H1 (cell line): ENCODE measurements at regions not wholly inside any gene's neighbourhood (a gene's known extent, or its start where the extent isn't known, plus 50 kb on each side); places are given as distances from the start of the nearest gene placed in this dataset.

Experiments
- CTCF ChIA-PET: fragments of 300-600 bp; sonication (Branson Sonifier 250); formaldehyde crosslinking; loops from one replicate; lab custom pipeline; 2021; ENCODE audit not compliant: partially characterized antibody; lab: Charles Lee
- POLR2A ChIA-PET: fragments of 300-600 bp; sonication (Branson Sonifier 250); formaldehyde crosslinking; loops from one replicate; lab custom pipeline; 2021; ENCODE audit warnings: inconsistent platforms; ENCODE audit not compliant: partially characterized antibody; lab: Charles Lee
- DNase-seq, 2 experiments: peaks; one replicate each; pipeline versions ENCODE4 v3.0.0 to v3.0.0-alpha.2; 2010 to 2022; ENCODE audit warnings: low spot score in 2 of 2, low read depth in 1 of 2, mixed read lengths in 1 of 2
- FAIRE-seq: peaks from 2 replicates; lab custom pipeline; 2011; peaks lifted over from hg19 to GRCh38; lab: Jason Lieb, UNC
- H2AFZ ChIP-seq: 2 replicates; pipeline ENCODE4 v1.8.1; 2012; ENCODE audit warnings: low read length, inconsistent platforms
- H2AK5ac ChIP-seq: 2 replicates; pipeline ENCODE4 v1.6.1; 2013; ENCODE audit warnings: low read depth, low read length
- H2BK120ac ChIP-seq: replicated peaks from 2 replicates; pipeline ENCODE3; 2013; ENCODE audit warnings: low read depth, low read length, inconsistent platforms
- H2BK12ac ChIP-seq: 2 replicates; pipeline ENCODE4 v1.6.1; 2013; ENCODE audit warnings: low read depth, low read length
- H2BK15ac ChIP-seq: 2 replicates; pipeline ENCODE4 v1.6.1; 2013; ENCODE audit warnings: low read length
- H2BK20ac ChIP-seq: 2 replicates; pipeline ENCODE4 v1.6.1; 2013; ENCODE audit warnings: low read length
- H2BK5ac ChIP-seq: 2 replicates; pipeline ENCODE4 v1.6.1; 2013; ENCODE audit warnings: low read depth, low read length
- H3K14ac ChIP-seq: 2 replicates; pipeline ENCODE4 v1.6.1; 2013; ENCODE audit warnings: inconsistent platforms; ENCODE audit not compliant: insufficient read length
- H3K18ac ChIP-seq: 2 replicates; pipeline ENCODE4 v1.6.1; 2013; ENCODE audit warnings: low read length; ENCODE audit errors: extremely low read depth
- H3K23ac ChIP-seq: 2 replicates; pipeline ENCODE4 v1.6.1; 2013; ENCODE audit warnings: inconsistent platforms; ENCODE audit not compliant: insufficient read length
- H3K23me2 ChIP-seq: 2 replicates; pipeline ENCODE4 v1.6.1; 2013; ENCODE audit warnings: low read depth, low read length
- H3K27ac ChIP-seq: 2 replicates; pipeline ENCODE4 v1.6.1; 2011; ENCODE audit warnings: low read depth, low read length, inconsistent platforms
- H3K27me3 ChIP-seq, 4 experiments: replicated peaks in 1 of 4; 1 replicate in 1 of 4; 2 replicates in 3 of 4; pipeline versions ENCODE4 v1.6.1 to v1.8.1; 2011 to 2013; ENCODE audit warnings: low read length in 3 of 4, mild to moderate bottlenecking in 3 of 4, inconsistent platforms in 2 of 4, mixed read lengths in 2 of 4, moderate library complexity in 1 of 4; ENCODE audit not compliant: control insufficient read depth in 3 of 4, insufficient read depth in 3 of 4; ENCODE audit errors: extremely low read depth in 1 of 4
- H3K36me3 ChIP-seq, 4 experiments: 2 replicates each; pipeline versions ENCODE4 v1.6.1 to v1.8.1; 2011 to 2013; ENCODE audit warnings: mild to moderate bottlenecking in 4 of 4, low read length in 3 of 4, moderate library complexity in 2 of 4, control low read depth in 1 of 4, inconsistent platforms in 1 of 4; ENCODE audit not compliant: insufficient read depth in 4 of 4, control insufficient read depth in 2 of 4
- H3K4ac ChIP-seq: replicated peaks from 2 replicates; pipeline ENCODE3; 2013; ENCODE audit warnings: low read length, low read depth, mixed read lengths, inconsistent platforms; ENCODE audit not compliant: insufficient read length
- H3K4me1 ChIP-seq, 4 experiments: replicated peaks in 1 of 4; 1 replicate in 1 of 4; 2 replicates in 3 of 4; pipeline versions ENCODE4 v1.6.1 to v1.8.1; 2011 to 2013; ENCODE audit warnings: low read length in 3 of 4, inconsistent platforms in 2 of 4, mixed read lengths in 1 of 4; ENCODE audit not compliant: insufficient read depth in 4 of 4, control insufficient read depth in 3 of 4
- H3K4me2 ChIP-seq, 2 experiments: 2 replicates each; pipeline versions ENCODE4 v1.6.1 to v1.8.1; 2011 to 2013; ENCODE audit warnings: low read depth in 2 of 2, low read length in 2 of 2, control low read depth in 1 of 2, inconsistent platforms in 1 of 2, mild to moderate bottlenecking in 1 of 2; ENCODE audit not compliant: insufficient read depth in 1 of 2
- H3K4me3 ChIP-seq, 4 experiments: fragments of 200-600, 300-600 bp in 1 of 4; sonication (generic), shearing (Covaris generic), sonication (Bioruptor Twin) in 1 of 4; 2 replicates each; pipeline versions ENCODE4 v1.5.1 to v1.8.1; 2011 to 2016; ENCODE audit warnings: low read length in 4 of 4, low read depth in 3 of 4, control low read depth in 2 of 4, inconsistent platforms in 2 of 4, mild to moderate bottlenecking in 2 of 4, mixed read lengths in 1 of 4, moderate library complexity in 1 of 4; ENCODE audit not compliant: insufficient read depth in 2 of 4; ENCODE audit errors: extremely low read depth in 1 of 4
- H3K56ac ChIP-seq: replicated peaks from 2 replicates; pipeline ENCODE3; 2013; ENCODE audit warnings: low read depth, mild to moderate bottlenecking, mixed read lengths, low read length, inconsistent platforms; ENCODE audit not compliant: insufficient read length
- H3K79me1 ChIP-seq: 2 replicates; pipeline ENCODE4 v1.6.1; 2013; ENCODE audit warnings: low read depth, low read length, control low read depth
- H3K79me2 ChIP-seq, 2 experiments: 2 replicates each; pipeline versions ENCODE4 v1.6.1 to v1.8.1; 2012 to 2013; ENCODE audit warnings: low read length in 2 of 2, mild to moderate bottlenecking in 2 of 2, inconsistent platforms in 1 of 2; ENCODE audit not compliant: insufficient read depth in 2 of 2, control insufficient read depth in 1 of 2
- H3K9ac ChIP-seq, 4 experiments: replicated peaks in 1 of 4; 1 replicate in 1 of 4; 2 replicates in 3 of 4; pipeline versions ENCODE4 v1.6.1 to v1.8.1; 2011 to 2013; ENCODE audit warnings: low read depth in 3 of 4, low read length in 3 of 4, control low read depth in 2 of 4, mild to moderate bottlenecking in 2 of 4, moderate library complexity in 2 of 4, inconsistent platforms in 1 of 4; ENCODE audit errors: extremely low read depth in 1 of 4
- H3K9me3 ChIP-seq, 2 experiments: 2 replicates each; pipeline versions ENCODE4 v1.6.1 to v1.8.1; 2012 to 2013; ENCODE audit warnings: mild to moderate bottlenecking in 2 of 2, moderate library complexity in 2 of 2, control low read depth in 1 of 2, inconsistent platforms in 1 of 2, low read depth in 1 of 2, low read length in 1 of 2, mixed read lengths in 1 of 2; ENCODE audit not compliant: insufficient read depth in 2 of 2
- H4K20me1 ChIP-seq, 2 experiments: replicated peaks in 1 of 2; 2 replicates each; pipeline versions ENCODE3 to v1.8.1; 2011 to 2013; ENCODE audit warnings: inconsistent platforms in 2 of 2, low read length in 2 of 2, mild to moderate bottlenecking in 1 of 2; ENCODE audit not compliant: insufficient read depth in 2 of 2, control insufficient read depth in 1 of 2
- H4K5ac ChIP-seq: 2 replicates; pipeline ENCODE4 v1.6.1; 2013; ENCODE audit warnings: low read length, low read depth, mixed read lengths, inconsistent platforms; ENCODE audit not compliant: insufficient read length
- H4K8ac ChIP-seq: 2 replicates; pipeline ENCODE4 v1.8.0; 2013; ENCODE audit warnings: mild to moderate bottlenecking, moderate library complexity, low read length, inconsistent platforms; ENCODE audit not compliant: insufficient read depth; ENCODE audit errors: extremely low read depth
- H4K91ac ChIP-seq: replicated peaks from 2 replicates; pipeline ENCODE3; 2013; ENCODE audit warnings: low read length, mixed read lengths, inconsistent platforms; ENCODE audit not compliant: insufficient read length
- ASH2L ChIP-seq: fragments of 200-600, 300-600 bp; sonication (generic); IDR thresholded peaks from one replicate; pipeline ENCODE4 v1.7.1; 2017; ENCODE audit warnings: low read length
- BRCA1 ChIP-seq: IDR thresholded peaks from 2 replicates; pipeline ENCODE4 v1.6.1; 2012; ENCODE audit warnings: low read depth, low read length, improper control_type of control experiment
- CBX8 ChIP-seq: fragments of 300-800, 300-1000 bp; sonication (generic); IDR thresholded peaks from 2 replicates; pipeline ENCODE4 v1.7.1; 2016; ENCODE audit warnings: low read depth, low read length, borderline replicate concordance
- KDM1A ChIP-seq: fragments of 200-600, 300-600 bp; sonication (generic); IDR thresholded peaks from 2 replicates; pipeline ENCODE4 v1.7.1; 2016; ENCODE audit warnings: mild to moderate bottlenecking, low read length, borderline replicate concordance
- POLR2A ChIP-seq, 2 experiments: IDR thresholded peaks; 1 replicate in 1 of 2; 2 replicates in 1 of 2; pipeline ENCODE4 v1.6.1; 2011; ENCODE audit warnings: low read depth in 2 of 2, low read length in 2 of 2, mild to moderate bottlenecking in 2 of 2; ENCODE audit errors: control extremely low read depth in 1 of 2
- RBBP5 ChIP-seq: IDR thresholded peaks from 2 replicates; pipeline ENCODE4 v1.7.1; 2012; ENCODE audit warnings: low read depth, mild to moderate bottlenecking, inconsistent platforms, low read length, moderate library complexity, borderline replicate concordance
- RXRA ChIP-seq: IDR thresholded peaks from 2 replicates; pipeline ENCODE4 v1.6.1; 2011; ENCODE audit warnings: low read depth, mild to moderate bottlenecking, low read length, moderate library complexity; ENCODE audit not compliant: insufficient read depth
- SIN3A ChIP-seq, 2 experiments: IDR thresholded peaks in 1 of 2; conservative IDR thresholded peaks in 1 of 2; 2 replicates each; pipeline ENCODE4 v1.6.1; 2011 to 2012; ENCODE audit warnings: low read length in 2 of 2, improper control_type of control experiment in 1 of 2, low read depth in 1 of 2, mild to moderate bottlenecking in 1 of 2
- SP1 ChIP-seq: IDR thresholded peaks from 2 replicates; pipeline ENCODE4 v1.6.1; 2011; ENCODE audit warnings: low read depth, low read length
- SRF ChIP-seq: IDR thresholded peaks from 2 replicates; pipeline ENCODE4 v1.6.1; 2011; ENCODE audit warnings: mild to moderate bottlenecking, low read depth, low read length, moderate library complexity
- TAF7 ChIP-seq: optimal IDR thresholded peaks from 2 replicates; pipeline ENCODE3; 2011; ENCODE audit warnings: low read depth, mild to moderate bottlenecking, inconsistent platforms, low read length, moderate library complexity, borderline replicate concordance
- TBP ChIP-seq: IDR thresholded peaks from 2 replicates; pipeline ENCODE4 v1.6.1; 2011; ENCODE audit warnings: low read depth, low read length, improper control_type of control experiment
- TCF12 ChIP-seq: IDR thresholded peaks from 2 replicates; pipeline ENCODE4 v1.6.1; 2011; ENCODE audit warnings: low read depth, mild to moderate bottlenecking, low read length
- ZNF274 ChIP-seq: IDR thresholded peaks from 2 replicates; pipeline ENCODE4 v1.7.0; 2012; ENCODE audit warnings: low read length, borderline replicate concordance; ENCODE audit errors: extremely low read depth
- WGBS, 2 experiments: shearing (Covaris generic) in 1 of 2; methylation state at CpG; one replicate each; pipeline versions ENCODE4 v1.1.6 to v1.1.7; 2013 to 2015; ENCODE audit warnings: low lambda C conversion rate in 2 of 2, mixed read lengths in 2 of 2, inconsistent platforms in 1 of 2, low coverage in 1 of 2, missing lambda C conversion rate in 1 of 2; ENCODE audit not compliant: insufficient replicate concordance in 2 of 2, insufficient coverage in 1 of 2, insufficient read length in 1 of 2; ENCODE audit errors: extremely low coverage in 1 of 2, missing lambda C conversion rate in 1 of 2; 5-methylcytosine and 5-hydroxymethylcytosine counted together

- Histone ChIP-seq H2BK15ac (no peak overlapping the region), H3K79me1 (no peaks in the 10 kb centered on the region), H3K23ac (no peak overlapping the region), H4K91ac (no peak overlapping the region), H3K18ac (no peak overlapping the region), H4K20me1 (no peaks in the 10 kb centered on the region), H3K9ac (no peak overlapping the region), H3K23me2 (peaks cover 6% of the 10 kb centered on the region), H4K8ac (no peak overlapping the region), H2AFZ (no peak overlapping the region), H3K9me3 (no peaks in the 10 kb centered on the region), H2BK120ac (no peak overlapping the region), H2AK5ac (no peak overlapping the region), H3K14ac (no peak overlapping the region), H3K4me2 (no peak overlapping the region; a peak in 1 of 4 replicates), H3K27me3 (peaks cover 0 to 14% (median 9%) of the 10 kb centered on the region in 4 experiments; a peak in 6 of 7 replicates), H3K4me1 (no peaks in the 10 kb centered on the region; a peak in 2 of 7 replicates), H4K5ac (no peak overlapping the region), H2BK12ac (no peak overlapping the region), H3K4me3 (no peak overlapping the region), H3K4ac (no peak overlapping the region), H3K56ac (no peak overlapping the region), H2BK5ac (no peak overlapping the region), H3K36me3 (no peaks in the 10 kb centered on the region), H3K27ac (no peak overlapping the region), H2BK20ac (no peak overlapping the region), H3K79me2 (no peaks in the 10 kb centered on the region)
- TF ChIP-seq TAF7 (no peak), SRF (no peak), RXRA (no peak), ZNF274 (no peak), SP1 (no peak), BRCA1 (no peak), TBP (no peak), RBBP5 (no peak), ASH2L (no peak), POLR2A (IDR thresholded peaks at IDR 0.05; ENCODE audit: control extremely low read depth in 1 of 2, low read depth in 2 of 2, low read length in 2 of 2) (no peak), TCF12 (no peak), SIN3A (conservative IDR thresholded peaks at IDR 0.05 in 1 of 2, IDR thresholded peaks at IDR 0.05 in 1 of 2; ENCODE audit: low read depth in 1 of 2, low read length in 2 of 2) (no peak), CBX8 (no peak), KDM1A (no peak)
- ChIA-PET CTCF (no interaction called here), POLR2A (no interaction called here)
- 95% methylated on average over 1 of the region's 1 CpG; no CpG with 5 or more reads in 1 of the 2 experiments for WGBS, 2 experiments
- FAIRE-seq (no peak), DNase-seq (no peak)
Observed at GRCh38 chr6:28675600-28675999, 149.9 kb downstream of the GPX5 start.
